ACHN (cell line): ENCODE measurements at regions not wholly inside any gene's neighbourhood (a gene's known extent, or its start where the extent isn't known, plus 50 kb on each side); places are given as distances from the start of the nearest gene placed in this dataset.
"Not testable (repeated sequence)": the region's sequence is repeated elsewhere in the genome, so short reads cannot be mapped to it uniquely, and the experiment has no call there.

Experiments used
- DNase-seq: peaks from one replicate; pipeline ENCODE4 v3.0.0-alpha.2; 2015
- in situ Hi-C: cut with HindIII; loops from 2 replicates; pipeline ENCODE4 v1.10.0; 2017; ENCODE audit warnings: low sequenced_read_pairs, low pct_ligation_motif_present, low pct_unique_long_range_greater_than_20kb

- in situ Hi-C loops, result no loop called here
- no peak for DNase-seq
These were observed 56.5 kb downstream of the KCTD12 start for GRCh38 chr13:76829572-76830327.

- no peak for DNase-seq
- in situ Hi-C loops, result no loop called here
These were observed 57.9 kb downstream of the KCTD12 start for GRCh38 chr13:76828316-76828741.

- in situ Hi-C loops, result no loop called here
- DNase-seq, result no peak
These were observed 59.7 kb downstream of the KCTD12 start for GRCh38 chr13:76826527-76826926.

- in situ Hi-C loops, result no loop called here
- no peak for DNase-seq
These were observed 60.8 kb downstream of the KCTD12 start for GRCh38 chr13:76825430-76825829.

- no peak for DNase-seq
- in situ Hi-C loops, result no loop called here
These were observed 62.2 kb downstream of the KCTD12 start for GRCh38 chr13:76823969-76824368.

GRCh38 chr13:76822698-76823267 is 63.4 kb downstream of the KCTD12 start:
- in situ Hi-C loops, result no loop called here

GRCh38 chr13:76821222-76821621 is 65.0 kb downstream of the KCTD12 start:
- DNase-seq, in situ Hi-C loops: not testable (repeated sequence)

More at GRCh38 chr13:76822698-76823267, 63.4 kb downstream of the KCTD12 start:
- DNase-seq, result no peak

GRCh38 chr13:76820759-76821158 is 65.4 kb downstream of the KCTD12 start:
- no peak for DNase-seq
- in situ Hi-C loops, result no loop called here

- no peak for DNase-seq
- in situ Hi-C loops, result no loop called here
These were observed 69.8 kb downstream of the KCTD12 start for GRCh38 chr13:76816394-76816793.

- no peak for DNase-seq
- in situ Hi-C loops, result no loop called here
These were observed 70.9 kb downstream of the KCTD12 start for GRCh38 chr13:76815344-76815743.

GRCh38 chr13:76813891-76814290 is 72.3 kb downstream of the KCTD12 start:
- DNase-seq, result no peak
- in situ Hi-C loops, result no loop called here

GRCh38 chr13:76813000-76813691 is 73.1 kb downstream of the KCTD12 start:
- no peak for DNase-seq
- in situ Hi-C loops, result no loop called here

GRCh38 chr13:76812206-76812897 is 73.9 kb downstream of the KCTD12 start:
- DNase-seq, result no peak
- in situ Hi-C loops, result no loop called here

GRCh38 chr13:76809389-76809788 is 76.8 kb downstream of the KCTD12 start:
- in situ Hi-C loops, result no loop called here
- DNase-seq, result no peak

GRCh38 chr13:76808927-76809326 is 77.3 kb downstream of the KCTD12 start:
- in situ Hi-C loops, result no loop called here
- DNase-seq, result no peak

GRCh38 chr13:76804801-76805200 is 81.4 kb downstream of the KCTD12 start:
- no peak for DNase-seq
- in situ Hi-C loops, result no loop called here

GRCh38 chr13:76803831-76804230 is 82.4 kb downstream of the KCTD12 start:
- in situ Hi-C loops, result no loop called here
- DNase-seq, result no peak

GRCh38 chr13:76800943-76801342 is 85.3 kb downstream of the KCTD12 start:
- in situ Hi-C loops, result no loop called here
- DNase-seq, result no peak

- no peak for DNase-seq
- in situ Hi-C loops, result no loop called here
These were observed 86.5 kb downstream of the KCTD12 start for GRCh38 chr13:76799696-76800095.
